ENCODE measurements at regions not wholly inside any gene's neighbourhood (a gene's known extent, or its start where the extent isn't known, plus 50 kb on each side); places are given as distances from the start of the nearest gene placed in this dataset.

DNA sequence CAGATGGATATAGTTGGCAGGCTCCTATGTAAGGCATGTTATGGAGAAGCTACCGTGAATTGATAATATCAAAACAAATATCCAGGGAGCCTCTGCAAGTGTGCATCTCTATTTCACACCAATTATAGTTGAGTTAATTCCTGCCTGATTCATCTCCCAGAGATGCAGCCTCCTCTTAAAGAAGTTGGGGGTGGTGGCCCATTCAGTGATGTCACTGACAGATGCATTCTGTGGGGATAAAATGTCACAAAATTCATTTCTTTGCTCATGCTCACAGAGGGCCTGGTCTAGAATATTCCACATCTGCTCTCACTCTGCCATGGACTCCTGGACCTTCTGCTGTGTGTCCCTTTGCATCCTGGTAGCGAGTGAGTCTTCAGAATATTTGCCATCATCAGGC lies 189.1 kb upstream of the PRSS1 start:
- TF ChIP-seq, protein P1, sequence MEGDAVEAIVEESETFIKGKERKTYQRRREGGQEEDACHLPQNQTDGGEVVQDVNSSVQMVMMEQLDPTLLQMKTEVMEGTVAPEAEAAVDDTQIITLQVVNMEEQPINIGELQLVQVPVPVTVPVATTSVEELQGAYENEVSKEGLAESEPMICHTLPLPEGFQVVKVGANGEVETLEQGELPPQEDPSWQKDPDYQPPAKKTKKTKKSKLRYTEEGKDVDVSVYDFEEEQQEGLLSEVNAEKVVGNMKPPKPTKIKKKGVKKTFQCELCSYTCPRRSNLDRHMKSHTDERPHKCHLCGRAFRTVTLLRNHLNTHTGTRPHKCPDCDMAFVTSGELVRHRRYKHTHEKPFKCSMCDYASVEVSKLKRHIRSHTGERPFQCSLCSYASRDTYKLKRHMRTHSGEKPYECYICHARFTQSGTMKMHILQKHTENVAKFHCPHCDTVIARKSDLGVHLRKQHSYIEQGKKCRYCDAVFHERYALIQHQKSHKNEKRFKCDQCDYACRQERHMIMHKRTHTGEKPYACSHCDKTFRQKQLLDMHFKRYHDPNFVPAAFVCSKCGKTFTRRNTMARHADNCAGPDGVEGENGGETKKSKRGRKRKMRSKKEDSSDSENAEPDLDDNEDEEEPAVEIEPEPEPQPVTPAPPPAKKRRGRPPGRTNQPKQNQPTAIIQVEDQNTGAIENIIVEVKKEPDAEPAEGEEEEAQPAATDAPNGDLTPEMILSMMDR (conservative IDR thresholded peaks at IDR 0.05 in 1 of 2, IDR thresholded peaks at IDR 0.05 in 1 of 2; ENCODE audit: low read depth in 1 of 2, low read length in 2 of 2): no peak
- TF ChIP-seq EZH2 (IDR thresholded peaks at IDR 0.05; ENCODE audit: low read length, missing control alignments): no peak
